ENCODE measurements at regions not wholly inside any gene's neighbourhood (a gene's known extent, or its start where the extent isn't known, plus 50 kb on each side); places are given as distances from the start of the nearest gene placed in this dataset.

DNA sequence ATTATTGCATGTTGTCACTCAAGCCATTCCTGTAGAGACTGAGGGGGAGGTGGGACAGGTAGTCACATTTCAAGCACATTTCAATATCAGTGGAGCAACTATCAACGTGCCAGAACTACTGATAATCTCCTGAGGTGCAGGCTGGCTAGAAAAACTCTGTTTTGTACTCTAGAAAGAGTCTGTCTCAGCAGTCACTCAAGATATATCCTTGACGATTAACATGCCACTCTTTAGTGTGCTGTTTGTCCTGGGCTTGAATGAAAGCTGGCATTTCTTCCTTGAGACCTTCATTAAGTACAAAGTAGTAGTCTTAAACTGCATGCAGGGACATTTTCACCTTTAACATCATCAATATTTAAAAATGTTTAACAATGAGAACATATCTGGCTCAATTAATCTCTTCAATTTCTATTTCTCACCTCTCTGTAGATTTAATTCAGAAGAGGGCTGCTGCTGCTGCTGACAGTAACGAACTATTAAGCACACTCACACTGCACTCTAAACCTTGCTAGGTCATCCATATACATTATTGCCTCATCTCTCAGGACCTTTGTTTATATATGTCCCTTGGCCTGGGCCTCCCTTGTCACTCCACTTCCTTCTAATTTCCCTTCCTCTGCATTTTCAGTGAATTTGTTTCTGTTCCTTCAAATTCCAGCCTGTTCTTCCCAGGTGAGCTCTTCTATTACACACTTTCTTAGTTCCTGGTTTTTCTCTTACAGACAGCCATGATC is 412.0 kb downstream of the HAPSTR1 start:
- Histone ChIP-seq H3K4me3 (ENCODE audit: low read length in 2 of 2) (no peak overlapping the region), H3K27me3 (ENCODE audit: insufficient read depth, low read length) (no peaks in the 10 kb centered on the region), H3K4me1 (ENCODE audit: insufficient read depth, low read length) (no peaks in the 10 kb centered on the region), H3K36me3 (ENCODE audit: insufficient read depth, low read length) (no peaks in the 10 kb centered on the region), H3K27ac (ENCODE audit: low read depth, low read length) (no peak overlapping the region), H3K9me3 (ENCODE audit: control insufficient read depth in 1 of 2, low read length in 2 of 2) (no peaks in the 10 kb centered on the region)
- intact Hi-C loops (cut with micrococcal nuclease) = no loop called here
- H3K9me3 Mint-ChIP-seq = peaks cover 0 to 27% (median 2%) of the 10 kb centered on the region in 8 donors
- no peaks in the 10 kb centered on the region for H3K4me1 Mint-ChIP-seq
- ChIA-PET POLR2A (ENCODE audit: partially characterized antibody) (no interaction called here), CTCF (ENCODE audit: partially characterized antibody) (no interaction called here)
- H3K27ac Mint-ChIP-seq = no peak overlapping the region
- no peak for DNase-seq
- peaks cover 0 to 3% of the 10 kb centered on the region in 2 donors for H3K27me3 Mint-ChIP-seq
- H3K4me3 Mint-ChIP-seq = no peak overlapping the region
- no peaks in the 10 kb centered on the region for H3K36me3 Mint-ChIP-seq

DNA sequence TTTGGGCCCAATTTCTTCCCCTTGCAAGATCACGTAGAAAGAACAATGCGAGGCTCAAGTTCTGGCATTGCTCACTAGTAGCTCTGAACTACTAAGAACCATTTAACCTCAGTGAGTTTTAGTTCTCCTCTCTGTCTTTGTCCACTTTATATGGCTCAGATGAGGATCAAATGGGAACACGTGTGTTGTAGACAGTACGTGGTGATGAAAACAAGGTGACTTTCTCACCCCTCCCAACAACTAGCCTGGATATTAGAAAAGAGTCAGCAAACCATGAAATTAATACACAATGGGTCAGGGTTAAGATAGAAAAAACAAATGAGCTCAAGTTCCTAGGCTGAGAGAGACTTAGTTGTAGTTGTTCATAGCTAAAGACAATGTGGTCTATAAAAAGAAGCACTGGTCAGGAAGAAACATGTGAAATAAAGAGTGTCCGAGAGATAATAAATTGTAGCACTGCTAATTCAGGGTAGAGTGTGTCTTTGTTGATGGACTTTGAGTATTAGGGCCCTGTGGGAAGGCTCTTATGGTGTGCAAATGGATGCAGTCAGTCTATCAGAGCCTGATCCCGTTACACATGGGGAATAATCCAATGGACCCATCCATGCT is 417.0 kb downstream of the HAPSTR1 start:
- ChIA-PET POLR2A (ENCODE audit: partially characterized antibody) (no interaction called here), CTCF (ENCODE audit: partially characterized antibody) (no interaction called here)
- Mint-ChIP-seq H3K4me3 (no peak overlapping the region), H3K36me3 (no peaks in the 10 kb centered on the region), H3K9me3 (peaks cover 0 to 35% (median 4%) of the 10 kb centered on the region in 8 donors), H3K27me3 (no peaks in the 10 kb centered on the region), H3K27ac (no peak overlapping the region), H3K4me1 (no peaks in the 10 kb centered on the region)
- Histone ChIP-seq H3K4me3 (ENCODE audit: low read length in 2 of 2) (no peak overlapping the region), H3K9me3 (ENCODE audit: control insufficient read depth in 1 of 2, low read length in 2 of 2) (no peaks in the 10 kb centered on the region), H3K36me3 (ENCODE audit: insufficient read depth, low read length) (no peaks in the 10 kb centered on the region), H3K27ac (ENCODE audit: low read depth, low read length) (no peak overlapping the region), H3K4me1 (ENCODE audit: insufficient read depth, low read length) (no peaks in the 10 kb centered on the region), H3K27me3 (ENCODE audit: insufficient read depth, low read length) (no peaks in the 10 kb centered on the region)
- intact Hi-C loops (cut with micrococcal nuclease) = no loop called here
- DNase-seq = no peak

DNA sequence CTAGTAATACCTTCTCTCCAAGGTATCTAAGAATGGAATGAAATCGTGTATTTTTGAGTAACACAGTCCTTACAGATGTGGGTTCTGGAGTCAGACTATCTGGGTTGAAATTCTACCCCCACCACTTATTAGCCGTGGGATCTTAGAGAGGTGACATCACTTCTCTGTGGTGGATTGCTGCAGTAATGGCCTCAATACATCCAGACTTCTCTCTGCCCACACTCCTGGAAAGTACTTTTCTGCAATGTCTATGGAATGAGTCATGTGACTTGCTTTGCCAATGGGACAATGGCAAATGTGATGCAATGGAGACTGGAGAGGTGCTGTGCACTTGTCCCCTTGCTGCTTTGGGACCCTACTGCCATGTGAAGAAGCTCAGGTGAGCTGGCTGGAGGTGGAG is 418.2 kb downstream of the HAPSTR1 start:
- intact Hi-C loops (cut with micrococcal nuclease) = no loop called here
- H3K36me3 Mint-ChIP-seq = no peaks in the 10 kb centered on the region

DNA sequence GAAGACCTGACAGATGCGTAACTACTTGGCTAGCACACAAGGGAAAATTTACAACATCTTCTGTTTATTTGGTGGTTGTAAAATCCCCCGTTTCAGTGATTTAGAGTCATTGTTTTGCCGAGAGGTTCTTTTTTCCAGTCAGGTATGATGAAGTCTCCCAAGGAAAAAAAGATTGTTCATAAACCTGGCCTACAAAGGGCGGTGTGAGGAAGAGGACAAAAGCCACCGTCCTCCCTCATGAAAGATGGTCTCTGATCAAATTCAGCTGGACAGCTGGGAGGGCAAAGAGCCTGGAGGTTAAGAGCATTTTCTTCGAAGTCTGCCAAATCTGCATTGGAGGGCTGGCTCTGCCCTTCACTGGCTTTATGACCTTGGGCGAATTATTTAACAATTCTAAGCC is 419.9 kb downstream of the HAPSTR1 start:
- Histone ChIP-seq H3K4me1 (ENCODE audit: insufficient read depth, low read length) (no peaks in the 10 kb centered on the region), H3K36me3 (ENCODE audit: insufficient read depth, low read length) (no peaks in the 10 kb centered on the region), H3K27me3 (ENCODE audit: insufficient read depth, low read length) (no peaks in the 10 kb centered on the region), H3K9me3 (ENCODE audit: control insufficient read depth in 1 of 2, low read length in 2 of 2) (no peaks in the 10 kb centered on the region), H3K4me3 (ENCODE audit: low read length in 2 of 2) (no peak overlapping the region), H3K27ac (ENCODE audit: low read depth, low read length) (no peak overlapping the region)
- intact Hi-C loops (cut with micrococcal nuclease) = no loop called here
- ChIA-PET POLR2A (ENCODE audit: partially characterized antibody) (no interaction called here), CTCF (ENCODE audit: partially characterized antibody) (no interaction called here)
- no peak overlapping the region for H3K4me3 Mint-ChIP-seq
- DNase-seq = no peak
- no peaks in the 10 kb centered on the region for H3K36me3 Mint-ChIP-seq
- H3K27ac Mint-ChIP-seq = no peak overlapping the region
- no peaks in the 10 kb centered on the region for H3K4me1 Mint-ChIP-seq
- H3K27me3 Mint-ChIP-seq = no peaks in the 10 kb centered on the region
- peaks cover 0 to 27% (median 5%) of the 10 kb centered on the region in 8 donors for H3K9me3 Mint-ChIP-seq

More for the DNA sequence above, 418.2 kb downstream of the HAPSTR1 start:
- no peak overlapping the region for H3K27ac ChIP-seq (ENCODE audit: low read depth, low read length)
- H3K36me3 ChIP-seq (ENCODE audit: insufficient read depth, low read length) = no peaks in the 10 kb centered on the region
- H3K4me3 ChIP-seq (ENCODE audit: low read length in 2 of 2) = no peak overlapping the region
- H3K27me3 Mint-ChIP-seq = no peaks in the 10 kb centered on the region
- H3K4me1 Mint-ChIP-seq = no peaks in the 10 kb centered on the region
- H3K4me3 Mint-ChIP-seq = no peak overlapping the region
- peaks cover 0 to 32% (median 4%) of the 10 kb centered on the region in 8 donors for H3K9me3 Mint-ChIP-seq
- no peak overlapping the region for H3K27ac Mint-ChIP-seq
- ChIA-PET CTCF (ENCODE audit: partially characterized antibody) (no interaction called here), POLR2A (ENCODE audit: partially characterized antibody) (no interaction called here)
- DNase-seq = no peak
- no peaks in the 10 kb centered on the region for H3K27me3 ChIP-seq (ENCODE audit: insufficient read depth, low read length)
- H3K9me3 ChIP-seq (ENCODE audit: control insufficient read depth in 1 of 2, low read length in 2 of 2) = no peaks in the 10 kb centered on the region
- H3K4me1 ChIP-seq (ENCODE audit: insufficient read depth, low read length) = no peaks in the 10 kb centered on the region

DNA sequence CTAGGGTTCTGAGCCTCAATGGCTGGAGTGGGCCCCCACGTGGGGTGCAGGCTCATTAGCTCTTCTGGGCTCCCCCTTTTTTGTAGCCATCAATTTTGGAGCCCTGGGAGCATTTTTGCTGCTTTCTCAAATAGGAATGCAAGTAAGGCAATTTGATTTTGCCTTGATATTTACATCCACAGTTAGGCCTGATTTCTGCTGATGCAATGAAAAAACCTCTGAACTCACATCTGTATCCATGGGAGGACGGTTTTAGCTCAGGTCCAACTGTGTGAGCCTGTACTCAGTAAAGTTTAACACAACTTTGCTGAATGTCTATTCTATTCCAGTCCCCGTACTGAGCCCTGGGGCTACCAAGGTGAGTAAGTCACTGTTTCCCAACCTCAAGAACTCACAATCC is 425.0 kb downstream of the HAPSTR1 start:
- peaks cover 0 to 8% (median 3%) of the 10 kb centered on the region in 8 donors for H3K9me3 Mint-ChIP-seq
- no peak overlapping the region for H3K4me3 Mint-ChIP-seq
- CTCF ChIA-PET (ENCODE audit: partially characterized antibody) = no interaction called here
- no peak for DNase-seq
- POLR2A ChIA-PET (ENCODE audit: partially characterized antibody) = no interaction called here
- no peaks in the 10 kb centered on the region for H3K36me3 Mint-ChIP-seq
- intact Hi-C loops (cut with micrococcal nuclease) = no loop called here
- H3K27me3 ChIP-seq (ENCODE audit: insufficient read depth, low read length) = no peaks in the 10 kb centered on the region
- no peaks in the 10 kb centered on the region for H3K27me3 Mint-ChIP-seq
- no peaks in the 10 kb centered on the region for H3K9me3 ChIP-seq (ENCODE audit: control insufficient read depth in 1 of 2, low read length in 2 of 2)
- no peaks in the 10 kb centered on the region for H3K4me1 Mint-ChIP-seq
- no peak overlapping the region for H3K27ac ChIP-seq (ENCODE audit: low read depth, low read length)
- H3K36me3 ChIP-seq (ENCODE audit: insufficient read depth, low read length) = no peaks in the 10 kb centered on the region
- H3K27ac Mint-ChIP-seq = no peak overlapping the region
- no peak overlapping the region for H3K4me3 ChIP-seq (ENCODE audit: low read length in 2 of 2)
- H3K4me1 ChIP-seq (ENCODE audit: insufficient read depth, low read length) = no peaks in the 10 kb centered on the region

DNA sequence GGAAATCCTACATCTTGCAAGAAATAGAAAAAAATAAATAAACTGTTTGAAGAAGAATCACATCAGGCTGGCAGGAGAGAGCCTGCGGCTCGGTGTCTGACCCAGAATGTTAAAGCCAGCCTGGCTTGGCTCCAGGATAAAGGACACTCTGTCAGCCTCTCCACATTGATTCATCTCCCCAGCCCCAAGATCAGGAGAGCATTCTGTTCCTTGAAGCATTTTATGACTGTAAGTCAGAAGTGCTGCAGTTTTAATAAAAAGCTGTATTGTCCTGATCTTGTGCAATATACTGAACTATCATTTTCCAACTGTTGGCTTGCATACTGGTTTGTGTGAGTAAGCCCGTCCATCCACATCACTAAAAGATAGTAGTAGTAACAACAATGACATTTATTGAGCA is 426.6 kb downstream of the HAPSTR1 start:
- ChIA-PET CTCF (ENCODE audit: partially characterized antibody) (no interaction called here), POLR2A (ENCODE audit: partially characterized antibody) (no interaction called here)
- H3K27ac ChIP-seq (ENCODE audit: low read depth, low read length) = no peak overlapping the region
- H3K4me3 Mint-ChIP-seq = no peak overlapping the region
- H3K9me3 ChIP-seq (ENCODE audit: control insufficient read depth in 1 of 2, low read length in 2 of 2) = no peaks in the 10 kb centered on the region
- H3K9me3 Mint-ChIP-seq = peaks cover 0 to 4% (median under 1%) of the 10 kb centered on the region in 8 donors
- H3K27ac Mint-ChIP-seq = no peak overlapping the region
- intact Hi-C loops (cut with micrococcal nuclease) = no loop called here
- H3K36me3 Mint-ChIP-seq = no peaks in the 10 kb centered on the region
- H3K36me3 ChIP-seq (ENCODE audit: insufficient read depth, low read length) = no peaks in the 10 kb centered on the region
- H3K4me1 Mint-ChIP-seq = no peaks in the 10 kb centered on the region
- H3K27me3 ChIP-seq (ENCODE audit: insufficient read depth, low read length) = no peaks in the 10 kb centered on the region
- no peaks in the 10 kb centered on the region for H3K4me1 ChIP-seq (ENCODE audit: insufficient read depth, low read length)
- no peaks in the 10 kb centered on the region for H3K27me3 Mint-ChIP-seq
- H3K4me3 ChIP-seq (ENCODE audit: low read length in 2 of 2) = no peak overlapping the region
- no peak for DNase-seq

DNA sequence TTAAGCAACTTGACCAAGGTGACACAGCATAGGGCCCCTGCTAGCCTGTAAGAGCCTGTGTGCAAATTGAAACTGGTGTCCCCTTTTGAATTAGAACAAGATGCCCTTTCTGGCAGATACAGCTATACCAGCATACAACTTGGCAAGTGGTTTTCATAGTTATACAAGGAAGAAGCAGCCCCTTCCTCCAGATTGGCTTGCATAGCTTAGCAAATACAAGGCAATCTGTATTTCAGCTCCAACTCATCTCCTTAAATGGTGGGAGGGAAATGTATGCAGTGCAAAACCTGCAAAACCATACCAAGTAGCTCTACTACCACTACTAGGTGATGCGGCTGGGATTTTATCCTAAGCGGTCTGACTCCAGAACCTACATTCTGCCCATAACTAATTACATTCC is 427.1 kb downstream of the HAPSTR1 start:
- no peak overlapping the region for H3K27ac Mint-ChIP-seq
- H3K9me3 Mint-ChIP-seq = peaks cover 0 to 4% (median 0%) of the 10 kb centered on the region in 8 donors
- Histone ChIP-seq H3K4me1 (ENCODE audit: insufficient read depth, low read length) (no peaks in the 10 kb centered on the region), H3K4me3 (ENCODE audit: low read length in 2 of 2) (no peak overlapping the region), H3K9me3 (ENCODE audit: control insufficient read depth in 1 of 2, low read length in 2 of 2) (no peaks in the 10 kb centered on the region), H3K27me3 (ENCODE audit: insufficient read depth, low read length) (no peaks in the 10 kb centered on the region), H3K36me3 (ENCODE audit: insufficient read depth, low read length) (no peaks in the 10 kb centered on the region), H3K27ac (ENCODE audit: low read depth, low read length) (no peak overlapping the region)
- POLR2A ChIA-PET (ENCODE audit: partially characterized antibody) = no interaction called here
- intact Hi-C loops (cut with micrococcal nuclease) = no loop called here
- H3K4me1 Mint-ChIP-seq = no peaks in the 10 kb centered on the region
- H3K4me3 Mint-ChIP-seq = no peak overlapping the region
- no peaks in the 10 kb centered on the region for H3K36me3 Mint-ChIP-seq
- DNase-seq = no peak
- H3K27me3 Mint-ChIP-seq = no peaks in the 10 kb centered on the region
- CTCF ChIA-PET (ENCODE audit: partially characterized antibody) = no interaction called here
